Astrocyte (in vitro differentiated cells and primary cell): ENCODE measurements at regions not wholly inside any gene's neighbourhood (a gene's known extent, or its start where the extent isn't known, plus 50 kb on each side); places are given as distances from the start of the nearest gene placed in this dataset.
"Not testable (repeated sequence)": the region's sequence is repeated elsewhere in the genome, so short reads cannot be mapped to it uniquely, and the experiment has no call there.

Source experiments
- EZH2 ChIP-seq: IDR thresholded peaks from 2 replicates; pipeline ENCODE4 v1.6.1; 2012; ENCODE audit warnings: mild to moderate bottlenecking, low read length, inconsistent platforms; ENCODE audit not compliant: insufficient read depth
- TF ChIP-seq, protein P1 (sequence below): IDR thresholded peaks from 2 replicates; pipeline ENCODE4 v1.5.1; 2011; ENCODE audit warnings: low read depth, mild to moderate bottlenecking, inconsistent platforms, low read length, moderate library complexity; ENCODE audit not compliant: insufficient read depth

DNA sequence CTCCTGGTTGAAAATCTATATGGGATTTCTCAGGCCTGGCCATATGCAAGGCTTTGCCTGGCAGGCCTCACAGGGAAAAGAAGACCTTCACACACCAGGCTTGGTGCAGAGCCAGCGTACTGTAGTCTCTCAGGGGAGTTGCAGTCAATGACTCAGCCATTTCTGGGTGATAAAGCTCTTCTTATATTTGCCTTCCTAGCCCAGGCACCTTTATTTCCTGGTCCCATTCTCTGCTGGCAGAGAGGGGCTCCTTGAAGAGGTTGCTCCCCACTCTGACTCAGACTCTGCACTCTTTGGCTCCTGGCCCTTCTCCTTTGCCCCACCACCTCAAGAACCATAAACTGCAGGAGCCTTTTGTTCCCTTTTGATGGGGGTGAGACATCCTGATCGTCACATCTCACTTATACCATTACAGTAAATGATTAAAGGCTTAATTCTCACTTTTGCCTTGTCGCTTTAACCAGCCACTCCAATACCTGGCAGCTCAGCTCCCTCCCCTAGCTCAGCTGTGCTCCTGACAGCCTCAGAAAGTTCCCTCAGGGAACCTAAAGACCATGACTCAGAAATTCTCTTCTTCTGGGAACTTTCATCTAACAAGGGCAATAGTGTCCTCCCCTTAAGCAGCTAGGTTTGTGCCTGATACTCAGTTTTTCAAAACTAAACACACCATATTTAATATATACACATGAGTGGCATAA, 174.0 kb downstream of the AVL9 start:
- TF ChIP-seq, protein P1, sequence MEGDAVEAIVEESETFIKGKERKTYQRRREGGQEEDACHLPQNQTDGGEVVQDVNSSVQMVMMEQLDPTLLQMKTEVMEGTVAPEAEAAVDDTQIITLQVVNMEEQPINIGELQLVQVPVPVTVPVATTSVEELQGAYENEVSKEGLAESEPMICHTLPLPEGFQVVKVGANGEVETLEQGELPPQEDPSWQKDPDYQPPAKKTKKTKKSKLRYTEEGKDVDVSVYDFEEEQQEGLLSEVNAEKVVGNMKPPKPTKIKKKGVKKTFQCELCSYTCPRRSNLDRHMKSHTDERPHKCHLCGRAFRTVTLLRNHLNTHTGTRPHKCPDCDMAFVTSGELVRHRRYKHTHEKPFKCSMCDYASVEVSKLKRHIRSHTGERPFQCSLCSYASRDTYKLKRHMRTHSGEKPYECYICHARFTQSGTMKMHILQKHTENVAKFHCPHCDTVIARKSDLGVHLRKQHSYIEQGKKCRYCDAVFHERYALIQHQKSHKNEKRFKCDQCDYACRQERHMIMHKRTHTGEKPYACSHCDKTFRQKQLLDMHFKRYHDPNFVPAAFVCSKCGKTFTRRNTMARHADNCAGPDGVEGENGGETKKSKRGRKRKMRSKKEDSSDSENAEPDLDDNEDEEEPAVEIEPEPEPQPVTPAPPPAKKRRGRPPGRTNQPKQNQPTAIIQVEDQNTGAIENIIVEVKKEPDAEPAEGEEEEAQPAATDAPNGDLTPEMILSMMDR: not testable (repeated sequence)
- not testable (repeated sequence) for TF ChIP-seq EZH2
